H9 (cell line): ENCODE measurements at regions not wholly inside any gene's neighbourhood (a gene's known extent, or its start where the extent isn't known, plus 50 kb on each side); places are given as distances from the start of the nearest gene placed in this dataset.

Experiments
- DNase-seq: peaks from one replicate; pipeline ENCODE4 v3.0.0-alpha.2; 2017
- H2AFZ ChIP-seq: one replicate; pipeline ENCODE4 v1.6.1; 2013; ENCODE audit warnings: mild to moderate bottlenecking, low read length, control low read depth, moderate library complexity
- H2AK5ac ChIP-seq: 2 replicates; pipeline ENCODE4 v1.6.1; 2013; ENCODE audit warnings: low read length, control low read depth, mixed read lengths; ENCODE audit not compliant: insufficient read length
- H2BK120ac ChIP-seq: one replicate; pipeline ENCODE4 v1.6.1; 2013; ENCODE audit warnings: low read depth, mild to moderate bottlenecking, low read length, control low read depth, inconsistent platforms; ENCODE audit not compliant: poor library complexity, severe bottlenecking
- H2BK12ac ChIP-seq: 2 replicates; pipeline ENCODE4 v1.6.1; 2013; ENCODE audit warnings: low read length, control low read depth, mixed read lengths, low read depth; ENCODE audit not compliant: insufficient read length
- H2BK15ac ChIP-seq: 2 replicates; pipeline ENCODE4 v1.6.1; 2013; ENCODE audit warnings: low read depth, low read length, control low read depth
- H2BK20ac ChIP-seq: one replicate; pipeline ENCODE4 v1.6.1; 2013; ENCODE audit warnings: low read depth, mild to moderate bottlenecking, low read length, control low read depth, inconsistent platforms; ENCODE audit not compliant: poor library complexity, severe bottlenecking
- H2BK5ac ChIP-seq: 2 replicates; pipeline ENCODE4 v1.6.1; 2013; ENCODE audit warnings: low read length, control low read depth, mixed read lengths; ENCODE audit not compliant: insufficient read length
- H3K14ac ChIP-seq: 2 replicates; pipeline ENCODE4 v1.6.1; 2013; ENCODE audit warnings: low read length, control low read depth; ENCODE audit not compliant: insufficient read depth
- H3K18ac ChIP-seq: 2 replicates; pipeline ENCODE4 v1.6.1; 2013; ENCODE audit warnings: low read depth, mild to moderate bottlenecking, mixed read lengths, low read length, control low read depth; ENCODE audit not compliant: insufficient read length
- H3K23ac ChIP-seq: 2 replicates; pipeline ENCODE4 v1.6.1; 2013; ENCODE audit warnings: low read length, control low read depth, mixed read lengths, low read depth; ENCODE audit not compliant: insufficient read length
- H3K23me2 ChIP-seq: 2 replicates; pipeline ENCODE4 v1.6.1; 2013; ENCODE audit warnings: low read depth, mild to moderate bottlenecking, mixed read lengths, low read length, control low read depth; ENCODE audit not compliant: insufficient read length, poor library complexity, severe bottlenecking
- H3K27ac ChIP-seq: 2 replicates; pipeline ENCODE4 v1.5.1; 2013; ENCODE audit warnings: low read length, control low read depth, mixed read lengths, low read depth; ENCODE audit not compliant: insufficient read length
- H3K27me3 ChIP-seq: 2 replicates; pipeline ENCODE4 v1.6.1; 2013; ENCODE audit warnings: low read length, control low read depth, inconsistent platforms; ENCODE audit not compliant: insufficient read depth
- H3K4ac ChIP-seq: 2 replicates; pipeline ENCODE4 v1.6.1; 2013; ENCODE audit warnings: low read depth, mild to moderate bottlenecking, control low read depth, inconsistent platforms, low read length, moderate library complexity
- H3K4me1 ChIP-seq: 2 replicates; pipeline ENCODE4 v1.6.1; 2013; ENCODE audit warnings: low read length, control low read depth, inconsistent platforms; ENCODE audit not compliant: insufficient read depth
- H3K4me2 ChIP-seq: 2 replicates; pipeline ENCODE4 v1.6.1; 2013; ENCODE audit warnings: low read length, control low read depth, mixed read lengths; ENCODE audit not compliant: insufficient read length, insufficient read depth
- H3K56ac ChIP-seq: 2 replicates; pipeline ENCODE4 v1.6.1; 2013; ENCODE audit warnings: low read depth, mild to moderate bottlenecking, mixed read lengths, low read length, control low read depth; ENCODE audit not compliant: insufficient read length
- H3K79me1 ChIP-seq: 2 replicates; pipeline ENCODE4 v1.6.1; 2013; ENCODE audit warnings: low read depth, mild to moderate bottlenecking, moderate library complexity, low read length, control low read depth, inconsistent platforms; ENCODE audit not compliant: insufficient read depth, poor library complexity, severe bottlenecking
- H3K79me2 ChIP-seq: 2 replicates; pipeline ENCODE4 v1.6.1; 2013; ENCODE audit warnings: low read length, control low read depth, inconsistent platforms; ENCODE audit not compliant: insufficient read depth
- H3K9ac ChIP-seq: 2 replicates; pipeline ENCODE4 v1.6.1; 2013; ENCODE audit warnings: low read length, control low read depth, mixed read lengths; ENCODE audit not compliant: insufficient read length; ENCODE audit errors: extremely low read depth
- H3K9me3 ChIP-seq: one replicate; pipeline ENCODE4 v1.6.1; 2013; ENCODE audit warnings: low read depth, low read length, inconsistent platforms; ENCODE audit not compliant: control insufficient read depth
- H3T11ph ChIP-seq: one replicate; pipeline ENCODE4 v1.6.1; 2013; ENCODE audit warnings: mild to moderate bottlenecking, low read length, control low read depth, inconsistent platforms
- H4K20me1 ChIP-seq: one replicate; pipeline ENCODE4 v1.6.1; 2013; ENCODE audit not compliant: control insufficient read depth, insufficient read length, insufficient read depth
- H4K5ac ChIP-seq: 2 replicates; pipeline ENCODE4 v1.6.1; 2013; ENCODE audit warnings: low read depth, mild to moderate bottlenecking, mixed read lengths, low read length, control low read depth; ENCODE audit not compliant: insufficient read length
- H4K8ac ChIP-seq: replicated peaks from 2 replicates; pipeline ENCODE4 v1.6.1; 2013; ENCODE audit warnings: low read length, control low read depth, mixed read lengths, low read depth; ENCODE audit not compliant: insufficient read length
- H4K91ac ChIP-seq: 2 replicates; pipeline ENCODE4 v1.6.1; 2013; ENCODE audit warnings: low read depth, mild to moderate bottlenecking, moderate library complexity, mixed read lengths, low read length, control low read depth; ENCODE audit not compliant: insufficient read length
- H3K27ac Mint-ChIP-seq, 3 experiments: 2 replicates in 2 of 3; 3 replicates in 1 of 3; pipeline ENCODE4 v1.8.0; 2020 to 2021; ENCODE audit warnings: mixed read lengths in 3 of 3, mild to moderate bottlenecking in 1 of 3, moderate library complexity in 1 of 3
- H3K27me3 Mint-ChIP-seq: 2 replicates; pipeline ENCODE4 v1.8.0; 2021; ENCODE audit warnings: low read depth, mild to moderate bottlenecking, moderate library complexity, mixed read lengths
- H3K36me3 Mint-ChIP-seq, 3 experiments: 2 replicates in 2 of 3; 3 replicates in 1 of 3; pipeline ENCODE4 v1.8.0; 2020 to 2021; ENCODE audit warnings: low read depth in 3 of 3, mixed read lengths in 3 of 3; ENCODE audit not compliant: insufficient read depth in 1 of 3
- H3K4me1 Mint-ChIP-seq, 2 experiments: 2 replicates each; pipeline ENCODE4 v1.8.0; 2020; ENCODE audit warnings: mixed read lengths in 2 of 2
- H3K4me3 Mint-ChIP-seq, 2 experiments: 2 replicates in 1 of 2; 3 replicates in 1 of 2; pipeline ENCODE4 v1.8.0; 2020 to 2021; ENCODE audit warnings: mild to moderate bottlenecking in 2 of 2, mixed read lengths in 2 of 2, moderate library complexity in 1 of 2
- H3K9me3 Mint-ChIP-seq, 2 experiments: 2 replicates in 1 of 2; 3 replicates in 1 of 2; pipeline ENCODE4 v1.8.0; 2020; ENCODE audit warnings: mild to moderate bottlenecking in 2 of 2, mixed read lengths in 2 of 2, moderate library complexity in 1 of 2
- WGBS: extraction: QIAGEN DNeasy Blood & Tissue Kit; methylation state at CpG from one replicate; pipeline ENCODE4 v1.1.7; 2013; ENCODE audit warnings: missing lambda C conversion rate, low lambda C conversion rate, mixed read lengths; ENCODE audit not compliant: insufficient read length; ENCODE audit errors: extremely low coverage; 5-methylcytosine and 5-hydroxymethylcytosine counted together
- TF ChIP-seq, protein P1 (sequence below): fragments of 200-600 bp; sonication (generic); conservative IDR thresholded peaks from 3 replicates; pipeline ENCODE4 v1.8.0; 2021; ENCODE audit warnings: antibody characterized with exemption, mild to moderate bottlenecking

DNA sequence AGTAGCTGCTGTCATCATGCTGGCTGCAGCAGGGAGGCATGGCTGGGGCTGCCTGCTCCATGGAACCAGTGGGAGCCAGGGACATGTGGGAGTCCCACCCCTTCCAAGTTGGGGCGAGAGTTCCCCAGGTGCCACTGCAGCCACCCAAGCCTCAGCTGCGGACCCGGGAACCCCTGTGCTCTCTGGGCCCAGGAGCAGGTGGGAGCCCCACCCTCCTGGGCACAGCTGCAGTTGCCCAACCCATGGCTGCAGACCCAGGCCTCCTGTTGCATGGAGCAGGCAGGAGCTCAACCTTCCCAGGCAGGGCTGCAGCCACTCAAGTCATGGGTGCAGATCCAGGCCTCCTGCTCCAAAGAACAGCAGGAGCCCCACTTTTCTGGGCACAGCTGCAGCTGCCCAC lies 274.2 kb upstream of the KCNJ16 start:
- Histone ChIP-seq H4K5ac (no peak overlapping the region), H3K56ac (no peak overlapping the region), H4K91ac (no peak overlapping the region), H3K27ac (no peak overlapping the region), H2BK12ac (no peak overlapping the region), H3K4ac (no peak overlapping the region), H3K14ac (no peak overlapping the region), H4K20me1 (no peaks in the 10 kb centered on the region), H3K79me2 (no peaks in the 10 kb centered on the region), H3K4me2 (no peak overlapping the region), H2AFZ (no peak overlapping the region), H2BK5ac (no peak overlapping the region), H3K23me2 (no peaks in the 10 kb centered on the region), H3K23ac (no peak overlapping the region), H3K18ac (no peak overlapping the region), H3T11ph (no peak overlapping the region), H3K79me1 (no peaks in the 10 kb centered on the region), H3K4me1 (no peaks in the 10 kb centered on the region), H3K9ac (no peak overlapping the region), H3K9me3 (no peaks in the 10 kb centered on the region), H4K8ac (no peak overlapping the region), H2AK5ac (no peak overlapping the region), H2BK15ac (no peak overlapping the region), H2BK120ac (no peak overlapping the region), H2BK20ac (no peak overlapping the region), H3K27me3 (no peaks in the 10 kb centered on the region)
- DNase-seq, result no peak
- Mint-ChIP-seq H3K27me3 (no peaks in the 10 kb centered on the region), H3K4me1 (peaks cover 3 to 4% of the 10 kb centered on the region in 2 experiments), H3K4me3 (no peak overlapping the region), H3K36me3 (peaks cover 0 to 5% (median 2%) of the 10 kb centered on the region in 3 experiments; a peak in 3 of 7 replicates), H3K9me3 (no peaks in the 10 kb centered on the region; a peak in 1 of 5 replicates), H3K27ac (no peak overlapping the region)
- WGBS, result no CpG with 5 or more reads among the region's 3 CpGs
- TF ChIP-seq, protein P1, sequence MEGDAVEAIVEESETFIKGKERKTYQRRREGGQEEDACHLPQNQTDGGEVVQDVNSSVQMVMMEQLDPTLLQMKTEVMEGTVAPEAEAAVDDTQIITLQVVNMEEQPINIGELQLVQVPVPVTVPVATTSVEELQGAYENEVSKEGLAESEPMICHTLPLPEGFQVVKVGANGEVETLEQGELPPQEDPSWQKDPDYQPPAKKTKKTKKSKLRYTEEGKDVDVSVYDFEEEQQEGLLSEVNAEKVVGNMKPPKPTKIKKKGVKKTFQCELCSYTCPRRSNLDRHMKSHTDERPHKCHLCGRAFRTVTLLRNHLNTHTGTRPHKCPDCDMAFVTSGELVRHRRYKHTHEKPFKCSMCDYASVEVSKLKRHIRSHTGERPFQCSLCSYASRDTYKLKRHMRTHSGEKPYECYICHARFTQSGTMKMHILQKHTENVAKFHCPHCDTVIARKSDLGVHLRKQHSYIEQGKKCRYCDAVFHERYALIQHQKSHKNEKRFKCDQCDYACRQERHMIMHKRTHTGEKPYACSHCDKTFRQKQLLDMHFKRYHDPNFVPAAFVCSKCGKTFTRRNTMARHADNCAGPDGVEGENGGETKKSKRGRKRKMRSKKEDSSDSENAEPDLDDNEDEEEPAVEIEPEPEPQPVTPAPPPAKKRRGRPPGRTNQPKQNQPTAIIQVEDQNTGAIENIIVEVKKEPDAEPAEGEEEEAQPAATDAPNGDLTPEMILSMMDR, result no peak
